ENCODE measurements at regions not wholly inside any gene's neighbourhood (a gene's known extent, or its start where the extent isn't known, plus 50 kb on each side); places are given as distances from the start of the nearest gene placed in this dataset.

- no peak for DNase-seq
These were observed 210.1 kb downstream of the CDH9 start for GRCh38 chr5:26828294-26828693.

- DNase-seq, result no peak
These were observed 225.2 kb downstream of the CDH9 start for GRCh38 chr5:26813235-26813634.

GRCh38 chr5:26812714-26813113 lies 225.7 kb downstream of the CDH9 start:
- DNase-seq, result no peak

- no peak for DNase-seq
These were observed 230.9 kb downstream of the CDH9 start for GRCh38 chr5:26807231-26808199.

- no peak for DNase-seq
These were observed 233.3 kb downstream of the CDH9 start for GRCh38 chr5:26805076-26805475.

DNA sequence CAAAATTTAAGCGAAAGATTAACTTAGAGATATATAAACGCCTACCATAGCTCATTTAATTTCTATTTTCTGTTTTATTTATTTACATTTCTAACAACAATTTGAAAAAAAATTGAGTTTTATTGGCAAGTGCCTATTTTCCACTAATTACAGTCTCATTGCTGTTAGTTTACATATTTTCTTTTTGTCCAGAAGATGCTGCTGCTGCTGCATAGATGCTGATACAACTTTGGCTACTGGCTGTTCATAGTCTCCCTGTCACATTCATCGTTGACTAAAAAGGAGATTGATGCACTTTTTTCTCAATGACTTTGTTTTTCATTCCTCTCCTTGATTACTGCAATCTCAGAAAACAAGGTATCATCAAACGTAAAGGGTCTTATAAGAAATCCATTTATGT lies 235.4 kb downstream of the CDH9 start:
- DNase-seq, result no peak

DNA sequence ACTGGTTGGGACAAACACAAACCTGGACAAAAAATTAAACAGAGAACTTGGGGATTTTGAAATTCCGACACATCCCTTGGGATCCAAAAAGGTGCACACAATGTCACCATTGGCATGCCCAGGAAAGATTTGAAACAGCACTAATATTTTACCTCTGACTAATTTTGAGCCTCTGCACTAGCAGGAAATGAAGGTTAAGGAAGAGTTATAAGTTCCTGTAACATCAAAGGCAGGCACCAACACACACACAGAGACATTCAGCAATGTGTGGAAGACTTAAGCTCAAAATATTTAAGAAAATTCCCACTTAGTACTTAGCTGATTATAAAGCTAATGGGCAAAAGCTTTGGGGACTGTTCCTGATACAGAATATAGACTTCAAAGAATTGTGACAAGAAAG lies 247.0 kb downstream of the CDH9 start:
- DNase-seq, result no peak

DNA sequence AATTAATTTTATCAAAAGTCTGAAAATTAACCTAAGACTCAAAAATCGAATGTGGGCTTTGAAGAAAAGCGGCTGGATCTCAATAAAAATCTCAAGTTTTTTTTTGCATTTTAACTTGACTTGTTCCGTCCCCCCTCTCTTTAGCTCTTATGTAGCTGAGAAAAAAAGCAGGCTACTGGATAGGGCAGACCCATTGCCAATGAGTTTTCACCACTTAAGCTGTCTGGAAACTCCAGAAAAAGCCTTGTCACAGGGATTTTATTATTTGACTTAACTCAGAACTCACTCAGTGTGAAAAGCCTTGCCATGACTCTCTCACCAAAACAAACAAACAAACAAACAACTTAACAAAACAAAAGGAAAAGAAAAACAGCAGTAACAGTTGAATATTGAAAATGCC lies 247.4 kb downstream of the CDH9 start:
- DNase-seq, result no peak

- DNase-seq, result no peak
These were observed 275.2 kb downstream of the CDH9 start for GRCh38 chr5:26763215-26763614.

DNA sequence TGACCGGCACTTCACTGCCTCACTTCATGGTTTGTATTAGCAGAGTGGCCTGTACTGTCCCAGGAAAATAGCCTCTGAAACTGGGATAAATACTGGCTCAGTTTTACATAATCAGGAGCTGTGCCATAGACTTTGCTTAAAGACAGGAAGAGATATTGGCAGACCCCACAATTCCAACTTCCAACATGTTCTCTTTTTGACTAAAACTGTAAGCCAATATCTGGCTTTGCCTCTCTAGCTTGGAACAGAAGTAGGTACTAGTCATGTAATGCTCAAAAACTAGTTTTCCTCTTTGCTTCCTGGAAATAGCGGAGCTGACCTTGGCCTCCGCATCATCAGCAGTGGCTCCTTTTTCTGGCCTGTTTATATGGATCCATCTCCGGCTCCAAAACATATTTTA lies 276.9 kb downstream of the CDH9 start:
- no peak for DNase-seq

- DNase-seq, result no peak
These were observed 277.3 kb downstream of the CDH9 start for GRCh38 chr5:26761045-26761444.

- DNase-seq, result no peak
These were observed 280.4 kb downstream of the CDH9 start for GRCh38 chr5:26757941-26758340.

DNA sequence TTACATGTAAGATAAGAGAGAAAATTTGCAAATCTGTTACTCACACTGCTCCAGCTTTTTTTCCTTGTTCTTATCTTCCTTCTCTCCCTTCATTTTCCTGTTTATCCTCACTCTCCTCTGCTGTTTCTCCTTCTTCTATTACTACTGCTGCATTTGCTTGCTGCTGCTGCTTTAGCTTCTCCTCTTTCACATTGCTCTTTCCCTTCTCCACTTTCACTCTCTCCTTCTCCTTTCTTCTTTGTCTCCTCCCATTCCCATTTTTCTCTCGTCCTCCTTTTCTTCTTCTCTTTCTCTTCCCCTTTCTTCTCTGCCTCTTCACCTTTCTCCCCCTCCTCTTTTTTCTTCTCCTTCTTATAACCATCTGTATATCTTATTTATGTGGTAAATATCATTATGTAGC lies 288.6 kb downstream of the CDH9 start:
- no peak for DNase-seq

GRCh38 chr5:26740182-26740581 lies 298.2 kb downstream of the CDH9 start:
- no peak for DNase-seq

GRCh38 chr5:26737348-26738265 lies 300.8 kb downstream of the CDH9 start:
- DNase-seq, result no peak

DNA sequence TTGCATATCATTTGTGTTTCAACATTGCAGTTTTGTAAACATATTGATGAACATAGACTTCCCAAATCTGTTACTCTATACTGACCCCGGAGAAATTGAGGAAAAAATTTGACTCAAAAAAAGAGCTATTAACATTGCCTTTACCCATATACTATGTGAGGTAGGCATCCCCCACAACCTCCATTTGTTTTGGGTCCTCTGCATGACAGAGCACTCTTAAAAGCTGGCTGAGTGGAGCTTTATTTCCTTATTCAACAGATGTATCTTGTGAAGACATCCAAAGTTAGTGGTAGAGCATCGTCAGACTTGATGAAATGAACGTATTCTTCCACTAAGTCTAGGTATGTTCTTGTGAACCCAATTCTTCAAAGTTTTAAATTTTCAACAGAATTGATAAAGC lies 310.5 kb downstream of the CDH9 start:
- DNase-seq, result no peak

DNA sequence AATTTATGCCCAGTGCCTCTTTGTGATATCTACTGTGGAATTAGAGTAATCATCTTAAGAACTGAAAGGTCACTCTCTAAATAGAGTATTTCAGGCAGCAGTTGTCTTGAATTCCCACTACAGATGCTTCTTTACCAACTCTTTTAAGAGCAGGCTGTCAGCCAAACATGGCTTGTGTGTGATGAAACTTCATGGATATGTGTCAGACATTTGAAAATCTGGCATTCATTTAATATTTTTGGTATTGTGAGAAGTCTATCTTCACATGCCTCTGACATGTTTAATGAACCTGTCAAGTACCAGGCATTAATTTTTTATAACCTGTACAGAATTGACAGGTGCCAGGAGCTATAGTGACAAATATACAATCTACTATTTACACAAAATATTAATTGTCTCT lies 318.6 kb downstream of the CDH9 start:
- DNase-seq, result no peak

DNA sequence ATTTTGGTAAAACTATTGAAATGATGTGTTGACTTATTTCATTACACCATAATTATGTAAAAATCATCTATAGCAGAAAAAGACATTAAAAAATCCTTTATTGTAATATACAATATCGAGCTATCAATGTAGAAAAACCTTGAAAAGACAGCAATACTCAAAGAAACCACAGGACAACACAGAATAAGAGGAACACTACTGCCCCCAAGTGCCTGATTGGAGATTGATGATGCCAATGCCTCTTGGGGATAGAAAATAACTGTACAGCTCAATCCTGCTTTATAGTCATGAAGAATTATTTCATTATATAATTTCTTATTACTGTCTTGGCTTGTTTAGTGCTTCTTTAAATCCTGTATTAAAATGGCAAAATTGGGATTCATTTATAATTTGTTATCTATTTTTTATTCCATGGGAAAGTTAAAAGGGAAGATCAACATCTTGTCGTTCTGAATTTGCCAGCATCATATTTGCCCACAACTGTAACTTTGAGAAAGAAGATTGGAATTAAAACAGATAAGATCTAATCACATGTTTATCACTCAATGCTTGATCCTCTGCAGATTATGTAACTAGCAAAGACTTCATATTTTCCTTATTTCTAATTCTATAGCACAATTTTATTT lies 337.5 kb downstream of the CDH9 start:
- DNase-seq, result no peak

DNA sequence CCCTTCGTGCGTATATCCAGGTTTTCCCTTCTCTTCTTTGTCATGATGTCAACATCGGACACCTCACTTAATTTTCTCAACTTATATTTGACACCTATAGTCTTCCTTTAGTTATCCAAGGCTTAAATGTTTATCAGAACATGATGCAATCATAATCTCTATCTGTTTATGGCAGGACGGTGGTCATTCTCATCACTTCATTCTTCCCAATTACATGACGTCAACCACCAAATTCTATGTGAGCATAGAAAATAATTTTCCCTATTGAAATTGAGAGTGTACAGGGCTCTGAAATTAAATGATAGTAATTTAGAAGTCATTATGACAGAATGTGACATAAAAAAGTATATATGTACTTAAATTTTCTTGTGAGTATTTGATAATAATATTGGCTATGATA lies 345.4 kb downstream of the CDH9 start:
- no peak for DNase-seq

DNA sequence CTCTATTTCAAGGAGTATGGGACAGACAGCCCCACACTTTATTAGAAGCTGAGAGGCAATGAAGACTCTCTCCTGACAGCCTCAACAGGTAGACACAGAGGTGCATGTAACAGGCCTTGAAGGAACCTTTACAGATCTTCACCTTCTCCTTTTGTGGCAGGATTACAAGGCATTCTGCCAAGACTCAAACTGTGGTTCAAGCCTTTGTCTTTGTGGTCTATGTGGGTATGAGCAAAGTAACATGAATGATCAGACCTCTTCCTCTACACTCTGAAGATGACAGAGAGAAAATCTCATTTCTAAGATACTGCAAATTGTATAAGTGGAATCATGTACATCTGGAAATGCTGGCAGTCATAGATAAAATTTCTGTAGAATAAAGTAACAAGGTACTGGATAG lies 346.9 kb downstream of the CDH9 start:
- no peak for DNase-seq

DNA sequence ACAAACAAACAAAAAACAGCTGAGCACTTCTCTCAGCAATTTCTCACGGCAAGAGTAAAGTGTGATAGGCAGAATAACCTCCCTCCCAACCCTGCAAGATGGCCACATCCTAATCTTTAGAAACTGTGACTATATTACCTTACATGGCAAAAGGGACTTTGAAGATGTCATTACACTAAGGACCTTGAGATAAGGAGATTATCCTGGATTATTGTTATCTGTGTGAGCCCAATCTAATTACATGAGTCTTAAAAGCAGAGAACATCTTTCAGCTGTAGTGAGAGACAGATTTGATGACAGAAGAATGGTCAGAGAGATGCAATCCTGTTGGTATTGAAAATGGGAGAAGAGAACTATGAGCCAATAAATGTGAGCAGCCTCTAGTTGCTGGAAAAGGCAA lies 347.9 kb downstream of the CDH9 start:
- no peak for DNase-seq

DNA sequence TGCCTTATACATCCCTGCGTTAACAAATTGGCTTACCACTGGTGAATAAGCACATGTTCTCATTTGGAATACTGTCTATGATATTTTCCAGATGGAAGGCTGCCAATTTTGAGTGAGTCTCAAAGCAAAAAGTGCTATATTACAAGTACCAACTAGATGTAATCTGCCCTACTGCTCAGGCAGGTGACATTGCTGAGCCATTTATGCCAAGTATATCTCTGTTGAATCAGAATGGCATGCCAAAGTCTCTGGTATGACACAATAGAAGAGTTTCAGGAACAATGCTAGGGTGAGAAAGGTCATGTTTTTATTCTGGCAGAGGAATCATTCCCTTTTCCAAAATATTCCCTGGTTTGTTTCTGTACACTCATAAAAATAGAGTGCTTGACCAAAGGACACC lies 356.5 kb downstream of the CDH9 start:
- no peak for DNase-seq

DNA sequence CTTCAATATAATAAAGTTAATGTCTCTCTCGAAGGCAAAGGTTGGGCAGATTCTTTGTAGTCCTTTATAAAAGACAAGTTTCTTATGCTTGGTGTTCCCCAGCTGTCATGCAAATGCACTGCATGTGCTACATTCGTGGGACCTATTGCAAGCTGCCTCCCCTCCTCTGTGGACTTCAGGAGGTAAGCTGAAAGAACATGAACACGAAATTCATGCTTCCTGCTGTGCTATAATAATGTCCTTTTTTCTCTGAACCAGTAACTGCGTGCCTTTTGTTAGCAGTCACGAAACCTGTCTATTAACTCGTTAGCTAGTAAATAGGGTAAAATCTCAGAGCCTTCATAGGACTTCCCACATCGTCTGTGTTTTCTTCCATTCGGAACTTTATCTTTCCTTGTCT lies 363.5 kb downstream of the CDH9 start:
- no peak for DNase-seq
